NCI-H187 treated with DMSO at 0.1 percent for 48 hours (cell line): ENCODE measurements at regions not wholly inside any gene's neighbourhood (a gene's known extent, or its start where the extent isn't known, plus 50 kb on each side); places are given as distances from the start of the nearest gene placed in this dataset.

ENCODE experiments used
- DNase-seq: peaks from one replicate; lab custom pipeline; 2025; lab: John Stamatoyannopoulos, UW

GRCh38 chr10:33542752-33543505 lies 208.5 kb upstream of the NRP1 start:
- no peak for DNase-seq

GRCh38 chr10:33539116-33539515 lies 204.6 kb upstream of the NRP1 start:
- no peak for DNase-seq

- DNase-seq: no peak
Measured at GRCh38 chr10:33537066-33537465, 202.6 kb upstream of the NRP1 start.

GRCh38 chr10:33536508-33536907 lies 202.0 kb upstream of the NRP1 start:
- no peak for DNase-seq

- DNase-seq: no peak
Measured at GRCh38 chr10:33535866-33536265, 201.4 kb upstream of the NRP1 start.

- no peak for DNase-seq
Measured at GRCh38 chr10:33534416-33534815, 199.9 kb upstream of the NRP1 start.

- no peak for DNase-seq
Measured at GRCh38 chr10:33533612-33534011, 199.1 kb upstream of the NRP1 start.

GRCh38 chr10:33532901-33533300 lies 198.4 kb upstream of the NRP1 start:
- no peak for DNase-seq

- DNase-seq: no peak
Measured at GRCh38 chr10:33529234-33529633, 194.8 kb upstream of the NRP1 start.

- DNase-seq: no peak
Measured at GRCh38 chr10:33524966-33525365, 190.5 kb upstream of the NRP1 start.

GRCh38 chr10:33524041-33524440 lies 189.6 kb upstream of the NRP1 start:
- no peak for DNase-seq

GRCh38 chr10:33523236-33523792 lies 188.8 kb upstream of the NRP1 start:
- no peak for DNase-seq

GRCh38 chr10:33521904-33522303 lies 187.4 kb upstream of the NRP1 start:
- no peak for DNase-seq

- no peak for DNase-seq
Measured at GRCh38 chr10:33521062-33521461, 186.6 kb upstream of the NRP1 start.

- no peak for DNase-seq
Measured at GRCh38 chr10:33520223-33520622, 185.8 kb upstream of the NRP1 start.

GRCh38 chr10:33519130-33519860 lies 184.8 kb upstream of the NRP1 start:
- no peak for DNase-seq

- no peak for DNase-seq
Measured at GRCh38 chr10:33510206-33510605, 175.7 kb upstream of the NRP1 start.

GRCh38 chr10:33509231-33509831 lies 174.9 kb upstream of the NRP1 start:
- DNase-seq: no peak

GRCh38 chr10:33507662-33508425 lies 173.4 kb upstream of the NRP1 start:
- DNase-seq: no peak

- no peak for DNase-seq
Measured at GRCh38 chr10:33506838-33507661, 172.6 kb upstream of the NRP1 start.

- DNase-seq: no peak
Measured at GRCh38 chr10:33506391-33506790, 171.9 kb upstream of the NRP1 start.
